IMR-90 (cell line): ENCODE measurements at regions not wholly inside any gene's neighbourhood (a gene's known extent, or its start where the extent isn't known, plus 50 kb on each side); places are given as distances from the start of the nearest gene placed in this dataset.

Source experiments
- ATAC-seq: fragments of 200-7000 bp; cut with Tn5 transposase; 2 replicates; pipeline ENCODE4 v1.9.1; 2020; ENCODE audit warnings: low read depth, mild to moderate bottlenecking, moderate library complexity
- BruUV-seq: library from RNA; stranded (reverse); fragments of 400-500 nt; replicated peaks from 2 replicates; lab custom pipeline; 2021; lab: Mats Ljungman, UMichigan
- CTCF ChIA-PET: fragments of 300-600 bp; formaldehyde crosslinking; extraction: SDS; loops from one replicate; lab custom pipeline; 2021; ENCODE audit warnings: antibody characterized with exemption; lab: Yijun Ruan, JAX
- POLR2A ChIA-PET: fragments of 300-600 bp; sonication (Branson Sonifier 250); formaldehyde crosslinking; loops from one replicate; lab custom pipeline; 2022; ENCODE audit warnings: antibody characterized with exemption; ENCODE audit not compliant: unreplicated experiment; lab: Charles Lee
- DNase-seq: peaks from one replicate; pipeline ENCODE4 v3.0.0; 2013
- H2AFZ ChIP-seq: replicated peaks from 2 replicates; pipeline ENCODE3; 2013; ENCODE audit warnings: low read length, mild to moderate bottlenecking; ENCODE audit not compliant: poor library complexity
- H2AK5ac ChIP-seq: 2 replicates; pipeline ENCODE4 v1.6.1; 2013; ENCODE audit warnings: low read depth, low read length, inconsistent platforms
- H2AK9ac ChIP-seq: replicated peaks from 2 replicates; pipeline ENCODE3; 2013; ENCODE audit warnings: mild to moderate bottlenecking, low read depth, low read length, moderate library complexity; ENCODE audit not compliant: poor library complexity
- H2BK120ac ChIP-seq: 2 replicates; pipeline ENCODE4 v1.6.1; 2013; ENCODE audit warnings: low read depth, low read length, inconsistent platforms
- H2BK15ac ChIP-seq: 3 replicates; pipeline ENCODE4 v1.6.1; 2013; ENCODE audit warnings: low read depth, low read length, inconsistent platforms
- H2BK20ac ChIP-seq: 2 replicates; pipeline ENCODE4 v1.6.1; 2013; ENCODE audit warnings: low read depth, mild to moderate bottlenecking, inconsistent platforms, low read length, moderate library complexity
- H2BK5ac ChIP-seq: 2 replicates; pipeline ENCODE4 v1.6.1; 2013; ENCODE audit warnings: mild to moderate bottlenecking, low read depth, low read length, inconsistent platforms; ENCODE audit not compliant: poor library complexity, severe bottlenecking
- H3K14ac ChIP-seq: replicated peaks from 2 replicates; pipeline ENCODE4 v1.6.1; 2013; ENCODE audit warnings: low read depth, low read length, inconsistent platforms
- H3K18ac ChIP-seq: 2 replicates; pipeline ENCODE4 v1.6.1; 2013; ENCODE audit warnings: low read depth, low read length, control low read depth
- H3K23ac ChIP-seq: 2 replicates; pipeline ENCODE4 v1.6.1; 2013; ENCODE audit warnings: low read depth, low read length, inconsistent platforms
- H3K27ac ChIP-seq: 2 replicates; pipeline ENCODE4 v1.5.1; 2013; ENCODE audit warnings: mild to moderate bottlenecking, control low read depth, low read length; ENCODE audit not compliant: insufficient read depth
- H3K27me3 ChIP-seq: 2 replicates; pipeline ENCODE4 v1.6.1; 2013; ENCODE audit warnings: low read length; ENCODE audit not compliant: control insufficient read depth, insufficient read depth
- H3K36me3 ChIP-seq: 2 replicates; pipeline ENCODE4 v1.6.1; 2013; ENCODE audit warnings: low read length, mixed read lengths; ENCODE audit not compliant: control insufficient read depth, insufficient read depth
- H3K4ac ChIP-seq: 2 replicates; pipeline ENCODE4 v1.6.1; 2013; ENCODE audit warnings: low read depth, low read length, inconsistent platforms
- H3K4me1 ChIP-seq: 2 replicates; pipeline ENCODE4 v1.6.1; 2013; ENCODE audit warnings: low read length, mixed read lengths; ENCODE audit not compliant: control insufficient read depth, insufficient read depth
- H3K4me2 ChIP-seq: 2 replicates; pipeline ENCODE4 v1.6.1; 2013; ENCODE audit warnings: low read depth, mild to moderate bottlenecking, control low read depth, low read length, moderate library complexity
- H3K4me3 ChIP-seq: 2 replicates; pipeline ENCODE4 v1.5.1; 2013; ENCODE audit warnings: low read depth, mild to moderate bottlenecking, control low read depth, low read length, moderate library complexity; ENCODE audit not compliant: insufficient read depth
- H3K56ac ChIP-seq: 2 replicates; pipeline ENCODE4 v1.6.1; 2013; ENCODE audit warnings: low read length, inconsistent platforms; ENCODE audit not compliant: insufficient read depth; ENCODE audit errors: extremely low read depth
- H3K79me1 ChIP-seq, 2 experiments: 2 replicates each; pipeline ENCODE4 v1.6.1; 2013; ENCODE audit warnings: low read length in 2 of 2, inconsistent platforms in 1 of 2, low read depth in 1 of 2
- H3K9ac ChIP-seq: 2 replicates; pipeline ENCODE4 v1.6.1; 2013; ENCODE audit warnings: low read depth, low read length, control low read depth
- H3K9me1 ChIP-seq: 2 replicates; pipeline ENCODE4 v1.6.1; 2013; ENCODE audit warnings: low read length, inconsistent platforms; ENCODE audit not compliant: insufficient read depth
- H3K9me3 ChIP-seq: 2 replicates; pipeline ENCODE4 v1.6.1; 2013; ENCODE audit warnings: low read length; ENCODE audit not compliant: control insufficient read depth, insufficient read depth
- H4K20me1 ChIP-seq: 2 replicates; pipeline ENCODE4 v1.6.1; 2013; ENCODE audit warnings: low read length, inconsistent platforms; ENCODE audit not compliant: insufficient read depth
- H4K5ac ChIP-seq: 2 replicates; pipeline ENCODE4 v1.6.1; 2013; ENCODE audit warnings: mild to moderate bottlenecking, low read depth, low read length, control low read depth
- H4K8ac ChIP-seq, 2 experiments: 2 replicates each; pipeline ENCODE4 v1.6.1; 2013; ENCODE audit warnings: low read depth in 2 of 2, low read length in 2 of 2, control low read depth in 1 of 2, inconsistent platforms in 1 of 2
- H4K91ac ChIP-seq: 2 replicates; pipeline ENCODE4 v1.6.1; 2013; ENCODE audit warnings: low read depth, low read length, inconsistent platforms; ENCODE audit not compliant: insufficient read depth
- CHD1 ChIP-seq: IDR thresholded peaks from 2 replicates; pipeline ENCODE4 v1.6.1; 2012; ENCODE audit warnings: low read depth, low read length, improper control_type of control experiment
- ELK1 ChIP-seq: fragments of 150-350 bp; IDR thresholded peaks from 2 replicates; pipeline ENCODE4 v1.6.1; 2016; ENCODE audit warnings: low read depth, mild to moderate bottlenecking, low read length, moderate library complexity, borderline replicate concordance
- MAFK ChIP-seq: IDR thresholded peaks from 2 replicates; pipeline ENCODE4 v1.6.1; 2012; ENCODE audit warnings: low read depth, low read length, improper control_type of control experiment
- MAZ ChIP-seq: IDR thresholded peaks from 2 replicates; pipeline ENCODE4 v1.6.1; 2012; ENCODE audit warnings: low read depth, mild to moderate bottlenecking, low read length, improper control_type of control experiment, moderate library complexity, borderline replicate concordance
- MXI1 ChIP-seq: IDR thresholded peaks from 2 replicates; pipeline ENCODE4 v1.6.1; 2012; ENCODE audit warnings: low read depth, mild to moderate bottlenecking, low read length, moderate library complexity, borderline replicate concordance
- RCOR1 ChIP-seq: IDR thresholded peaks from 2 replicates; pipeline ENCODE4 v1.6.1; 2012; ENCODE audit warnings: mild to moderate bottlenecking, low read length, improper control_type of control experiment; ENCODE audit not compliant: insufficient replicate concordance
- USF2 ChIP-seq: fragments of 150-350 bp; IDR thresholded peaks from 2 replicates; pipeline ENCODE4 v1.6.1; 2017; ENCODE audit warnings: mild to moderate bottlenecking, antibody characterized with exemption, low read length, low read depth
- WGBS, 2 experiments: methylation state at CpG; one replicate each; pipeline versions ENCODE4 v1.1.5 to v1.1.7; 2013; ENCODE audit warnings: missing lambda C conversion rate in 2 of 2; ENCODE audit not compliant: insufficient read length in 1 of 2; ENCODE audit errors: extremely low coverage in 2 of 2; 5-methylcytosine and 5-hydroxymethylcytosine counted together
- dilution Hi-C: fragments of 300-500 bp; cut with HindIII; formaldehyde crosslinking; loops from one replicate; pipeline ENCODE4 v1.14.3; 2018; ENCODE audit warnings: low sequenced_read_pairs; ENCODE audit not compliant: unreplicated experiment
- in situ Hi-C: fragments of 300-500 bp; cut with MboI; formaldehyde crosslinking; loops from 3 replicates; pipeline ENCODE4 v1.14.3; 2019; ENCODE audit warnings: low sequenced_read_pairs, inconsistent platforms, mixed read lengths
- intact Hi-C: fragments of 100-400 bp; cut with micrococcal nuclease; formaldehyde crosslinking; loops from 2 replicates; pipeline ENCODE4 v1.10.0; 2022

- H3K4me3 ChIP-seq = no peak overlapping the region
- ChIA-PET POLR2A (no interaction called here), CTCF (no interaction called here)
- TF ChIP-seq ELK1 = no peak
- TF ChIP-seq MXI1 = no peak
- no peak for TF ChIP-seq MAFK
- no peak for TF ChIP-seq MAZ
- TF ChIP-seq RCOR1 = no peak
- TF ChIP-seq CHD1 = no peak
- no peak for TF ChIP-seq USF2
- H3K4ac ChIP-seq = no peak overlapping the region
- no peak overlapping the region for H3K23ac ChIP-seq
- no TSS peak for BruUV-seq
- H2BK120ac ChIP-seq = no peak overlapping the region
- intact Hi-C loops = no loop called here
- no peak overlapping the region for H2BK20ac ChIP-seq
- dilution Hi-C loops = no loop called here
- H3K9ac ChIP-seq = no peak overlapping the region
- ATAC-seq (no peak), DNase-seq (no peak)
- no peak overlapping the region for H3K56ac ChIP-seq
- H3K27ac ChIP-seq = no peak overlapping the region
- no peak overlapping the region for H4K5ac ChIP-seq
- H4K20me1 ChIP-seq = no peaks in the 10 kb centered on the region
- H2BK15ac ChIP-seq = no peak overlapping the region
- H3K9me3 ChIP-seq = no peaks in the 10 kb centered on the region
- no peak overlapping the region for H2AK5ac ChIP-seq
- H3K9me1 ChIP-seq = no peaks in the 10 kb centered on the region; the same call in 1 of the 2 replicates
- H2AK9ac ChIP-seq = no peak overlapping the region
- H4K91ac ChIP-seq = no peak overlapping the region
- H3K79me1 ChIP-seq = no peaks in the 10 kb centered on the region
- H3K14ac ChIP-seq = no peak overlapping the region
- no peak overlapping the region for H3K4me2 ChIP-seq
- in situ Hi-C loops = no loop called here
- H3K27me3 ChIP-seq = no peaks in the 10 kb centered on the region
- WGBS, 2 experiments = 93% methylated on average over 2 of the region's 5 CpGs; no CpG with 5 or more reads in 1 of the 2 experiments
- no peaks in the 10 kb centered on the region for H3K36me3 ChIP-seq
- H3K4me1 ChIP-seq = no peaks in the 10 kb centered on the region
- H2BK5ac ChIP-seq = no peak overlapping the region
- no peak overlapping the region for H2AFZ ChIP-seq
- H3K18ac ChIP-seq = no peak overlapping the region
- no peak overlapping the region for H4K8ac ChIP-seq
Measured at GRCh38 chr3:117486719-117487716, 777.4 kb downstream of the TUSC7 start.
